Retinal pigment epithelial cell (primary cell): ENCODE measurements at regions not wholly inside any gene's neighbourhood (a gene's known extent, or its start where the extent isn't known, plus 50 kb on each side); places are given as distances from the start of the nearest gene placed in this dataset.

ENCODE experiments used
- DNase-seq: peaks from one replicate; pipeline ENCODE4 v3.0.0-alpha.2; 2010; ENCODE audit warnings: low read depth
- H3K4me3 ChIP-seq: 2 replicates; pipeline ENCODE4 v1.5.1; 2011; ENCODE audit warnings: mild to moderate bottlenecking, low read length, control low read depth, moderate library complexity
- TF ChIP-seq, protein P1 (sequence below): conservative IDR thresholded peaks from 2 replicates; pipeline ENCODE4 v1.5.1; 2011; ENCODE audit warnings: low read depth, low read length, control low read depth, inconsistent platforms

DNA sequence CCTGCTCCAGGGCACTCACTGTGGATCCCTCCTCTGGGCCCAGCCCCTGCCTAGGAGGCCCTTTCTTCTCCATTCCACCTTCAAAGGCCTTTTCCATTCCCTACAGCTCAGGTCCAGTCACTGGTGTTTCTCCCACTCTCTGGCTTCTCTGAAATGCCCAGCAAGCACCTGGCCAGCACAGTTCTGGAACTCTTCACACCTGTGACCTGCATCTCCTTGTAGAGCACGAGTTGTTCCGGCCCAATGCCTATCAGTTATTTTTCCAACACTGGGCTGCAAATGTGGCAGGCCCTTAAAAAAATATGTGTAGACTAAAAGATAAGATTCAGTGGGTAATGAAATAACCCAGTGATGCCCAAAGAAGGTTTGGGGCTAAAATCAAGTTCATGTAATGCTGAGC, 87.1 kb downstream of the PRLHR start:
- TF ChIP-seq, protein P1, sequence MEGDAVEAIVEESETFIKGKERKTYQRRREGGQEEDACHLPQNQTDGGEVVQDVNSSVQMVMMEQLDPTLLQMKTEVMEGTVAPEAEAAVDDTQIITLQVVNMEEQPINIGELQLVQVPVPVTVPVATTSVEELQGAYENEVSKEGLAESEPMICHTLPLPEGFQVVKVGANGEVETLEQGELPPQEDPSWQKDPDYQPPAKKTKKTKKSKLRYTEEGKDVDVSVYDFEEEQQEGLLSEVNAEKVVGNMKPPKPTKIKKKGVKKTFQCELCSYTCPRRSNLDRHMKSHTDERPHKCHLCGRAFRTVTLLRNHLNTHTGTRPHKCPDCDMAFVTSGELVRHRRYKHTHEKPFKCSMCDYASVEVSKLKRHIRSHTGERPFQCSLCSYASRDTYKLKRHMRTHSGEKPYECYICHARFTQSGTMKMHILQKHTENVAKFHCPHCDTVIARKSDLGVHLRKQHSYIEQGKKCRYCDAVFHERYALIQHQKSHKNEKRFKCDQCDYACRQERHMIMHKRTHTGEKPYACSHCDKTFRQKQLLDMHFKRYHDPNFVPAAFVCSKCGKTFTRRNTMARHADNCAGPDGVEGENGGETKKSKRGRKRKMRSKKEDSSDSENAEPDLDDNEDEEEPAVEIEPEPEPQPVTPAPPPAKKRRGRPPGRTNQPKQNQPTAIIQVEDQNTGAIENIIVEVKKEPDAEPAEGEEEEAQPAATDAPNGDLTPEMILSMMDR, result no peak
- no peak for DNase-seq
- no peak overlapping the region for H3K4me3 ChIP-seq

DNA sequence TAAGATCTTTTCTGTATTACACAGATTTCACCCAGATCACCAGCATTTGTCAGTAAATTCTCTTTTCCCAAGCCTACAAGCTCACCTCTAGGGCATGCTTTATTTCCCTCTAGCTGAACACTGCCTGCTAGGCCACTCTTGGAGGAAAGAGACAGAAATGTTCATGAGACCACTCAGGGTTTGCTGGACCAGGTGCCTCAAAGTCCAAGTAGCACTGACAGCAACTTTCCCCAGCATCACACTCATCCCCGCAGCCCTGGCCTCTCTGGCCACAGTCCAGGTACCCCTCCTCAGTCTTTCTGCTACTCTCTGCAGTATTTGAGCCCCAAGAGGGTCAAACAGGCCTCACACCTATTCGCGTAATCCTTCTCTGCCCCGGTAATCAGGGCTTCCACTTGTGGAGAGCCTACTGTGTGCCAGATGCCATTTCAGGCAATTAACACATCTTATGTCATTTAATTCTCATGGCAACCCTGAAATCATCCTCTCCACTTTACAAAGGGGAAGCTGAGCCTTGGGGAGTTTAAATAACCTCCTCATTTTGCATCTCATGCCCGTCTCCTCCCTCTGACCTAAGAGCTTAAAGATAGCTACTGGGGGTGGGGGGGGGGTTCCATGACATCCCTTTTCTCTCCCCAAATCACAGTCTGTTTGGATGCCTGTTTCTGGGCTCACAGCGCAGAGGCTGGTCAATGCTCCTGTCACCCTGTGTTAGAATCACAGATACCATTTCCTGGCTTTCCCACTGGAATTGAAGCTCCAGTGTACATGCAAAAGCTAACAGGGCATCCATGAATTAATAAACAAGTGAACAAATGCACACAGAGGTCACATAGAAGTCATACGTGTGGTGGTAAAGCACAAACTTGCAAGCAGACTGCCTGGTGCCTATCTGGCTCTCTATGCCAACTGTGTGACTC, 88.5 kb downstream of the PRLHR start:
- TF ChIP-seq, protein P1, result no peak
- DNase-seq, result no peak

DNA sequence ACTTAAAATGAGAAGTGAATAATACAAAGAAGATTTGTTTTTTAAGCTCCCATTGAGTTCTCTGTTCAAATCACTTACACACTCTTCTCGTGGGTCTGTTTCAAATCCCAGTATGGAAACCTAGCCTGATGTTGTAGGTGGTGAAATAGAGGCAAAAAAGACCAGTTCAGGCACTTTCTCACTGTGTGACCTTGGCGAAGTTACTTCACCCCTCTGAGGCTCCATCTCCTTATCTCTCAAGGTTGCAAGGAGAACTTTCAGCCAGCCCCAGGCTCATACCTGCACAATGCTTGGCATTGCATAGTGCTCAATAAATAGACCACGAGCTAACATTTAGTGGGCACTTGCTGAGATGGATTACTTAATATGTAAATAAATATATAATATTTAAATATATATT, 90.1 kb downstream of the PRLHR start:
- no peak for DNase-seq
- TF ChIP-seq, protein P1, result no peak
- H3K4me3 ChIP-seq, result no peak overlapping the region

More for the DNA sequence above, 88.5 kb downstream of the PRLHR start:
- H3K4me3 ChIP-seq, result no peak overlapping the region

DNA sequence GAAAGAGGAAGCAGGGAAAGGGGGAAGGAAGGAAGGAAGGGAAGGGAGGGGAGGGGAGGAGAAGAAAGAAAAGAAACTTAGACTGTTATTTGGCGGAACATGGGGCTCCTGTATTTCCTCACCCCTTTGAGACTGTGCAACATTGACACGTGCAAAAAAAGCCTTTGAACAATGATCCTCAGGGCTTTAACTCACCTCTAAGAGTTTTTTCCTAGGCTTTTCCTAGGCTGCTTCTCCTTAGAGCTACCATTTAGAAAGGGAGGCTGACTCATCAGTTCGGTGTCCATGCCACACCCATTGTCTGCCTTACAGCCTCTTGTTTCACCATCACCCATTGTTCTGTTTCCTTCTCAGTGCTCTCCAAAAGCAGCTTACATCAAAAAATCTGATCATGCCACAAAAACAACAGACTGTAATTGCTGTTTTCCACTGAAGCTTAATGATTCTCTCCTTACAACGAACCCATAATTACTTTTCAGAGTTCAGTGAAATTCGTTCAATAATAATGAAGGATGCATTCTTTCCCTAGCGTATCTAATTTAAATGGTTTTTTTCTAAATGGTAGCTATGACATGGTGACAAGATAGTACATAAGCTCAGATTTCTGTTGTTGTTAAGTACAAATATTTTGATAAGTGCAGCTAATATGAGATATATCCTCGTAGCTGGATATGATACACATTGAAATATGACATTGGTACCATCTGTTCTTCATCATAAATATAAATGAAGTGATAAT, 90.8 kb downstream of the PRLHR start:
- no peak for DNase-seq
- TF ChIP-seq, protein P1, result no peak
- H3K4me3 ChIP-seq, result no peak overlapping the region

DNA sequence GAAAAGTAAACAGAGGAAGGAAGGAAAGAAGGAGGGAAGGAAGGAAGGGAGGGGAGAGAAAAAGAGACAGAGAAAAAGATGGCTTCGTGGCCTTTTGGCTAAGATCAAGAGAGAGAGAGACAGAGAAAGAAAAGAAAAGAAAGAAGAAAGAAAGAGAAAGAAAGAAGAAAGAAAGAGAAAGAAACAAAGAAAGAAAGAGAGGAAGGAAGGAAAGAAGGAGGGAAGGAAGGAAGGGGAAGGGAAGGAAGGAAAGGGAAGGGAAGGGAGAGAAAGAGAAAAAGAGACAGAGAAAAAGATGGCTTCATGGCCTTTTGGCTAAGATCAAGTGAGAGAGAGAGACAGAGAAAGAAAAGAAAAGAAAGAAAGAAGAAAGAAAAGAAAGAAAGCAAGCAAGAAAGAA, 91.4 kb downstream of the PRLHR start:
- H3K4me3 ChIP-seq, result no peak overlapping the region
- TF ChIP-seq, protein P1, result no peak
- no peak for DNase-seq

DNA sequence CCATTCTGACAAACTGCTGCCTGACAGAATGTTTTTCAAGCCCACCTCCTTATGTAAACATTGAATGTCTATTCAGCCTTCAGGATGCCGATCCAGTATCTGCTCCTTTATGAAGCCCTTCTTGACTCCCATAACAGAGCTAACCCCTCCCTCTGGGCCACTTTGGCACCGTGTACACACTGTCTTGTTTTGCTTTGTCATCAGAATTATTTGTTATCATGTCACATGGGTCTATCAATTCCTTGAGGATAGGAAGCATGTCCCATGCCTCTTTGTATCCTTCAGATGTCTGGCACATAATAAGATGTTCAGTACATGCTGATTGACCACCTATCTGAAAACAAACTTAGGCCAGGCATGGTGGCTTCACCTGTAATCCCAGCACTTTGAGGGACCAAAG, 92.3 kb downstream of the PRLHR start:
- DNase-seq, result no peak
- no peak overlapping the region for H3K4me3 ChIP-seq
- TF ChIP-seq, protein P1, result no peak
